ENCODE measurements at regions not wholly inside any gene's neighbourhood (a gene's known extent, or its start where the extent isn't known, plus 50 kb on each side); places are given as distances from the start of the nearest gene placed in this dataset.

DNA sequence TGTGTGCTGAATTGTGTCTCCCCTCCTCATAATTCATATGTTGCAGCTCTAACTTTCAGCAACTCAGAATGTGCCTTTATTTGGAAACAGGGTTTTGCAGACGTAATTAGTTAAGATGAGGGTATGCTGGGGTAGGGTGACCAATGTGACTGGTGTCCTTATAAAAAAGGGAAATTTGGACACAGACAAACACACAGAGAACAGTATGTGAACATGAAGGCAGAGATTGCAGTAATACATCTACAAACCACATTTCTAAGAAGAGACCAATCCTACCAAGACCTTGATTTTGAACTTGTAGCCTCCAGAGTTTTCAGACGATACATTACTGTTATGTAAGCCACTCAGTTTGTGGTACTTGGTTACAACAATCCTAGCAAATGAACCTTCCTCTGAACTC lies 817.8 kb downstream of the TUSC7 start:
- no peak overlapping the region for H3K4me3 Mint-ChIP-seq (ENCODE audit: low read depth, unreplicated experiment)
- no peaks in the 10 kb centered on the region for H3K9me3 Mint-ChIP-seq (ENCODE audit: low read depth, unreplicated experiment)
- H3K36me3 Mint-ChIP-seq (ENCODE audit: insufficient read depth, unreplicated experiment) = no peaks in the 10 kb centered on the region
- no peak for TF ChIP-seq CTCF (IDR thresholded peaks at IDR 0.05; ENCODE audit: unreplicated experiment)
- no peaks in the 10 kb centered on the region for H3K4me1 Mint-ChIP-seq (ENCODE audit: low read depth, unreplicated experiment)
- intact Hi-C loops (cut with micrococcal nuclease; ENCODE audit: unreplicated experiment) = loop anchor here (2.0 to 5.0 kb wide), 3 partner anchors 495 to 755 kb away; no protein-coding TSS in a partner anchor
- no peak overlapping the region for H3K27ac Mint-ChIP-seq (ENCODE audit: unreplicated experiment)
- DNase-seq = no peak
- BruUV-seq (replicated peaks) = no TSS peak
- CTCF ChIA-PET = no interaction called here
- H3K27me3 Mint-ChIP-seq (ENCODE audit: unreplicated experiment) = no peaks in the 10 kb centered on the region

GRCh38 chr3:117528688-117529087 lies 819.1 kb downstream of the TUSC7 start:
- no peak overlapping the region for H3K27ac Mint-ChIP-seq (ENCODE audit: unreplicated experiment)
- H3K4me1 Mint-ChIP-seq (ENCODE audit: low read depth, unreplicated experiment) = no peaks in the 10 kb centered on the region
- DNase-seq = no peak
- no TSS peak for BruUV-seq (replicated peaks)
- no peaks in the 10 kb centered on the region for H3K9me3 Mint-ChIP-seq (ENCODE audit: low read depth, unreplicated experiment)
- intact Hi-C loops (cut with micrococcal nuclease; ENCODE audit: unreplicated experiment) = loop anchor here (5.0 kb wide), 2 partner anchors 496 to 756 kb away; no protein-coding TSS in a partner anchor
- H3K27me3 Mint-ChIP-seq (ENCODE audit: unreplicated experiment) = no peaks in the 10 kb centered on the region
- TF ChIP-seq CTCF (IDR thresholded peaks at IDR 0.05; ENCODE audit: unreplicated experiment) = no peak
- CTCF ChIA-PET = no interaction called here
- H3K36me3 Mint-ChIP-seq (ENCODE audit: insufficient read depth, unreplicated experiment) = no peaks in the 10 kb centered on the region
- H3K4me3 Mint-ChIP-seq (ENCODE audit: low read depth, unreplicated experiment) = no peak overlapping the region

GRCh38 chr3:117531078-117531767 lies 821.6 kb downstream of the TUSC7 start:
- Mint-ChIP-seq H3K4me3 (ENCODE audit: low read depth, unreplicated experiment) (no peak overlapping the region), H3K4me1 (ENCODE audit: low read depth, unreplicated experiment) (no peaks in the 10 kb centered on the region), H3K36me3 (ENCODE audit: insufficient read depth, unreplicated experiment) (no peaks in the 10 kb centered on the region), H3K9me3 (ENCODE audit: low read depth, unreplicated experiment) (peaks cover under 1% of the 10 kb centered on the region), H3K27ac (ENCODE audit: unreplicated experiment) (no peak overlapping the region), H3K27me3 (ENCODE audit: unreplicated experiment) (no peaks in the 10 kb centered on the region)
- CTCF ChIA-PET = interaction anchor here (1.1 kb wide), 1 partner anchor 9 kb away, joined by 3 read pairs; no protein-coding TSS in a partner anchor
- DNase-seq = no peak
- BruUV-seq (replicated peaks) = no TSS peak
- intact Hi-C loops (cut with micrococcal nuclease; ENCODE audit: unreplicated experiment) = no loop called here
- no peak for TF ChIP-seq CTCF (IDR thresholded peaks at IDR 0.05; ENCODE audit: unreplicated experiment)

- H3K4me3 Mint-ChIP-seq (ENCODE audit: low read depth, unreplicated experiment) = no peak overlapping the region
- CTCF ChIA-PET = no interaction called here
- no peak for TF ChIP-seq CTCF (IDR thresholded peaks at IDR 0.05; ENCODE audit: unreplicated experiment)
- no peaks in the 10 kb centered on the region for H3K4me1 Mint-ChIP-seq (ENCODE audit: low read depth, unreplicated experiment)
- no peaks in the 10 kb centered on the region for H3K27me3 Mint-ChIP-seq (ENCODE audit: unreplicated experiment)
- H3K36me3 Mint-ChIP-seq (ENCODE audit: insufficient read depth, unreplicated experiment) = no peaks in the 10 kb centered on the region
- H3K27ac Mint-ChIP-seq (ENCODE audit: unreplicated experiment) = no peak overlapping the region
- BruUV-seq (replicated peaks) = no TSS peak
- DNase-seq = no peak
- intact Hi-C loops (cut with micrococcal nuclease; ENCODE audit: unreplicated experiment) = no loop called here
- H3K9me3 Mint-ChIP-seq (ENCODE audit: low read depth, unreplicated experiment) = peaks cover 4% of the 10 kb centered on the region
Measured at GRCh38 chr3:117532268-117532667, 822.7 kb downstream of the TUSC7 start.
